ENCODE measurements at regions not wholly inside any gene's neighbourhood (a gene's known extent, or its start where the extent isn't known, plus 50 kb on each side); places are given as distances from the start of the nearest gene placed in this dataset.
"Not testable (repeated sequence)": the region's sequence is repeated elsewhere in the genome, so short reads cannot be mapped to it uniquely, and the experiment has no call there.

DNA sequence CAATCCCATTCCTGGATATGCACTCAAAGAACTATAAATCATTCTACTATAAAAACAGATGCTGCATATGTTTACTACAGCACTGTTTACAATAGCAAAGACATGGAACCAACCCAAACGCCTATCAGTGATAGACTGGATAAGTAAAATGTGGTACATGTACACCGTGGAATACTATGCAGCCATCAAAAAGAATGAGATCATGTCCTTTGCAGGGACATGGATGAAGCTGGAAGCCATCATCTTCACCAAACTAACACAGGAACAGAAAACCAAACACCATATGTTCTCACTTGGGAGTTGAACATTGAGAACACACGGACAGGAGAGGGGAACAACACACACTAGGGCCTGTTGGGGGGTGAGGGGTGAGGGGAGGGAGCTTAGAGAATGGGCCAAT is 274.9 kb upstream of the KIAA1217 start:
- TF ChIP-seq, protein P1, sequence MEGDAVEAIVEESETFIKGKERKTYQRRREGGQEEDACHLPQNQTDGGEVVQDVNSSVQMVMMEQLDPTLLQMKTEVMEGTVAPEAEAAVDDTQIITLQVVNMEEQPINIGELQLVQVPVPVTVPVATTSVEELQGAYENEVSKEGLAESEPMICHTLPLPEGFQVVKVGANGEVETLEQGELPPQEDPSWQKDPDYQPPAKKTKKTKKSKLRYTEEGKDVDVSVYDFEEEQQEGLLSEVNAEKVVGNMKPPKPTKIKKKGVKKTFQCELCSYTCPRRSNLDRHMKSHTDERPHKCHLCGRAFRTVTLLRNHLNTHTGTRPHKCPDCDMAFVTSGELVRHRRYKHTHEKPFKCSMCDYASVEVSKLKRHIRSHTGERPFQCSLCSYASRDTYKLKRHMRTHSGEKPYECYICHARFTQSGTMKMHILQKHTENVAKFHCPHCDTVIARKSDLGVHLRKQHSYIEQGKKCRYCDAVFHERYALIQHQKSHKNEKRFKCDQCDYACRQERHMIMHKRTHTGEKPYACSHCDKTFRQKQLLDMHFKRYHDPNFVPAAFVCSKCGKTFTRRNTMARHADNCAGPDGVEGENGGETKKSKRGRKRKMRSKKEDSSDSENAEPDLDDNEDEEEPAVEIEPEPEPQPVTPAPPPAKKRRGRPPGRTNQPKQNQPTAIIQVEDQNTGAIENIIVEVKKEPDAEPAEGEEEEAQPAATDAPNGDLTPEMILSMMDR (conservative IDR thresholded peaks at IDR 0.05 in 1 of 2, IDR thresholded peaks at IDR 0.05 in 1 of 2; ENCODE audit: extremely low read depth in 1 of 2, insufficient read depth in 1 of 2, low read depth in 1 of 2, low read length in 2 of 2) = not testable (repeated sequence)
- TF ChIP-seq EZH2 (IDR thresholded peaks at IDR 0.05; ENCODE audit: borderline replicate concordance, low read length) = not testable (repeated sequence)

Measured in mammary epithelial cell (primary cell).